Small intestine (tissue), 7 donors: ENCODE measurements at regions not wholly inside any gene's neighbourhood (a gene's known extent, or its start where the extent isn't known, plus 50 kb on each side); places are given as distances from the start of the nearest gene placed in this dataset.

ENCODE experiments used
- DNase-seq, 2 donors: peaks; one replicate each; pipeline versions ENCODE4 v3.0.0 to v3.0.0-alpha.2; 2013
- FAIRE-seq: peaks from 2 replicates; lab custom pipeline; 2012; peaks lifted over from hg19 to GRCh38; lab: Jason Lieb, UNC
- H3K27ac ChIP-seq, 3 donors: one replicate each; pipeline ENCODE4 v1.5.1; 2013; ENCODE audit warnings: low read length in 2 of 3, mild to moderate bottlenecking in 2 of 3, control low read depth in 1 of 3, inconsistent platforms in 1 of 3, low read depth in 1 of 3, moderate library complexity in 1 of 3
- H3K27me3 ChIP-seq, 3 donors: one replicate each; pipeline ENCODE4 v1.6.1; 2013; ENCODE audit warnings: low read length in 3 of 3, inconsistent platforms in 1 of 3; ENCODE audit not compliant: control insufficient read depth in 3 of 3, insufficient read depth in 3 of 3
- H3K36me3 ChIP-seq, 3 donors: one replicate each; pipeline ENCODE4 v1.6.1; 2013; ENCODE audit warnings: low read length in 3 of 3, inconsistent platforms in 1 of 3, low read depth in 1 of 3, mild to moderate bottlenecking in 1 of 3, moderate library complexity in 1 of 3; ENCODE audit not compliant: control insufficient read depth in 3 of 3, insufficient read depth in 2 of 3
- H3K4me1 ChIP-seq, 3 donors: one replicate each; pipeline ENCODE4 v1.6.1; 2013; ENCODE audit warnings: low read length in 2 of 3, inconsistent platforms in 1 of 3, low read depth in 1 of 3, mild to moderate bottlenecking in 1 of 3, moderate library complexity in 1 of 3; ENCODE audit not compliant: control insufficient read depth in 3 of 3, insufficient read depth in 2 of 3
- H3K4me3 ChIP-seq, 3 donors: one replicate each; pipeline ENCODE4 v1.5.1; 2013; ENCODE audit warnings: low read length in 3 of 3, control low read depth in 1 of 3, inconsistent platforms in 1 of 3, low read depth in 1 of 3, mild to moderate bottlenecking in 1 of 3, moderate library complexity in 1 of 3
- H3K9me3 ChIP-seq, 2 donors: one replicate each; pipeline ENCODE4 v1.6.1; 2013; ENCODE audit warnings: low read depth in 1 of 2, low read length in 1 of 2; ENCODE audit not compliant: control insufficient read depth in 2 of 2, insufficient read depth in 1 of 2
- WGBS, 3 donors: extraction: QIAGEN DNeasy Blood & Tissue Kit; methylation state at CpG; one replicate each; pipeline ENCODE4 v1.1.7; 2013; 5-methylcytosine and 5-hydroxymethylcytosine counted together
- donor health status: healthy with polysubstance abuse.
- donor health status: control.
- donor health status: control.
- donor health status: Bipolar disorder and iron deficiency.
- donor health status: healthy.

GRCh38 chr5:141762790-141763368 lies 80.8 kb upstream of the ARAP3 start:
- Histone ChIP-seq H3K9me3 (no peaks in the 10 kb centered on the region), H3K36me3 (no peaks in the 10 kb centered on the region), H3K4me3 (no peak overlapping the region), H3K27me3 (peaks cover 0 to 42% (median 7%) of the 10 kb centered on the region in 3 donors), H3K27ac (no peak overlapping the region), H3K4me1 (peaks cover 0 to 2% (median 0%) of the 10 kb centered on the region in 3 donors)
- 71 to 76% (median 73%) methylated on average over 8 of the region's 8 CpGs for WGBS, 3 donors
- DNase-seq (peak in 1 of 2 donors; percentile 42), FAIRE-seq (no peak)

GRCh38 chr5:141762316-141762715 lies 80.3 kb upstream of the ARAP3 start:
- Histone ChIP-seq H3K27me3 (peaks cover 0 to 47% (median 12%) of the 10 kb centered on the region in 3 donors), H3K4me1 (peaks cover 0 to 2% (median 0%) of the 10 kb centered on the region in 3 donors), H3K9me3 (no peaks in the 10 kb centered on the region), H3K36me3 (no peaks in the 10 kb centered on the region), H3K4me3 (no peak overlapping the region), H3K27ac (no peak overlapping the region)
- no peak for FAIRE-seq
- no peak for DNase-seq
- 52 to 59% (median 54%) methylated on average over 11 of the region's 11 CpGs for WGBS, 3 donors

GRCh38 chr5:141760753-141761152 lies 78.7 kb upstream of the ARAP3 start:
- peaks cover 0 to 2% (median 0%) of the 10 kb centered on the region in 3 donors for H3K4me1 ChIP-seq

GRCh38 chr5:141760193-141760592 lies 78.2 kb upstream of the ARAP3 start:
- H3K36me3 ChIP-seq, result no peaks in the 10 kb centered on the region
- peaks cover 0 to 49% (median 14%) of the 10 kb centered on the region in 3 donors for H3K27me3 ChIP-seq
- FAIRE-seq (no peak), DNase-seq (no peak)
- H3K9me3 ChIP-seq, result no peaks in the 10 kb centered on the region
- H3K4me1 ChIP-seq, result peaks cover 0 to 2% (median 0%) of the 10 kb centered on the region in 3 donors
- H3K4me3 ChIP-seq, result no peak overlapping the region
- no peak overlapping the region for H3K27ac ChIP-seq
- 64 to 82% (median 74%) methylated on average over 4 of the region's 4 CpGs for WGBS, 3 donors

More at GRCh38 chr5:141760753-141761152, 78.7 kb upstream of the ARAP3 start:
- no peak overlapping the region for H3K4me3 ChIP-seq
- 72 to 80% (median 78%) methylated on average over 10 of the region's 10 CpGs for WGBS, 3 donors
- FAIRE-seq (no peak), DNase-seq (no peak)
- no peaks in the 10 kb centered on the region for H3K9me3 ChIP-seq
- H3K27ac ChIP-seq, result no peak overlapping the region
- peaks cover 0 to 47% (median 14%) of the 10 kb centered on the region in 3 donors for H3K27me3 ChIP-seq
- no peaks in the 10 kb centered on the region for H3K36me3 ChIP-seq

GRCh38 chr5:141758310-141758998 lies 76.4 kb upstream of the ARAP3 start:
- Histone ChIP-seq H3K9me3 (peaks cover 0 to 2% of the 10 kb centered on the region in 2 donors), H3K4me3 (no peak overlapping the region), H3K27ac (no peak overlapping the region), H3K27me3 (peaks cover 0 to 64% (median 20%) of the 10 kb centered on the region in 3 donors), H3K36me3 (no peaks in the 10 kb centered on the region), H3K4me1 (peaks cover 0 to 2% (median 0%) of the 10 kb centered on the region in 3 donors)
- DNase-seq (peak in 1 of 2 donors; percentile 23), FAIRE-seq (no peak)
- 18 to 38% (median 34%) methylated on average over 22 of the region's 22 CpGs for WGBS, 3 donors

- Histone ChIP-seq H3K4me1 (peaks cover 0 to 2% (median 0%) of the 10 kb centered on the region in 3 donors), H3K36me3 (no peaks in the 10 kb centered on the region), H3K9me3 (peaks cover 0 to 2% of the 10 kb centered on the region in 2 donors), H3K27ac (no peak overlapping the region), H3K27me3 (peaks cover 0 to 68% (median 28%) of the 10 kb centered on the region in 3 donors), H3K4me3 (no peak overlapping the region)
- 44 to 48% (median 46%) methylated on average over 6 of the region's 6 CpGs for WGBS, 3 donors
- peak; percentile 48 to 50 for DNase-seq
- FAIRE-seq, result no peak
Observed at GRCh38 chr5:141757402-141757801, 75.4 kb upstream of the ARAP3 start.

- 85 to 92% (median 86%) methylated on average over 1 to 3 of the region's 3 CpGs for WGBS, 3 donors
- Histone ChIP-seq H3K27me3 (peaks cover 0 to 65% (median 26%) of the 10 kb centered on the region in 3 donors), H3K27ac (no peak overlapping the region), H3K36me3 (no peaks in the 10 kb centered on the region), H3K4me3 (no peak overlapping the region), H3K9me3 (peaks cover 0 to 2% of the 10 kb centered on the region in 2 donors), H3K4me1 (peaks cover 0 to 2% (median 0%) of the 10 kb centered on the region in 3 donors)
- DNase-seq (no peak), FAIRE-seq (no peak)
Observed at GRCh38 chr5:141756196-141756595, 74.2 kb upstream of the ARAP3 start.

GRCh38 chr5:141753971-141754713 lies 72.1 kb upstream of the ARAP3 start:
- WGBS, 3 donors, result 11 to 17% (median 12%) methylated on average over 11 of the region's 11 CpGs
- DNase-seq, result peak; percentile 18 to 53
- FAIRE-seq, result no peak

More at GRCh38 chr5:141753971-141754713, 72.1 kb upstream of the ARAP3 start:
- H3K4me1 ChIP-seq, result peaks cover 0 to 2% (median 0%) of the 10 kb centered on the region in 3 donors
- peaks cover 0 to 58% (median 26%) of the 10 kb centered on the region in 3 donors for H3K27me3 ChIP-seq
- H3K9me3 ChIP-seq, result peaks cover 0 to 2% of the 10 kb centered on the region in 2 donors
- no peak overlapping the region for H3K27ac ChIP-seq
- no peaks in the 10 kb centered on the region for H3K36me3 ChIP-seq
- no peak overlapping the region for H3K4me3 ChIP-seq
